ENCODE measurements at regions not wholly inside any gene's neighbourhood (a gene's known extent, or its start where the extent isn't known, plus 50 kb on each side); places are given as distances from the start of the nearest gene placed in this dataset.

- no peak for TF ChIP-seq CTCF (IDR thresholded peaks at IDR 0.05 in 2 of 3, conservative IDR thresholded peaks at IDR 0.05 in 1 of 3; ENCODE audit: borderline replicate concordance in 1 of 3, insufficient read depth in 1 of 3, low read depth in 2 of 3, low read length in 2 of 3)
- no peak for TF ChIP-seq SP1 (IDR thresholded peaks at IDR 0.05; ENCODE audit: low read depth)
- no peak for TF ChIP-seq TCF7L2 (IDR thresholded peaks at IDR 0.05; ENCODE audit: borderline replicate concordance, extremely low read depth, insufficient read depth, insufficient read length)
- TF ChIP-seq POLR2A (IDR thresholded peaks at IDR 0.05; ENCODE audit: borderline replicate concordance, extremely low read depth, insufficient read depth, insufficient read length) = no peak
- no peak for TF ChIP-seq EZH2phosphoT487 (IDR thresholded peaks at IDR 0.05; ENCODE audit: borderline replicate concordance)
Measured at GRCh38 chr9:1882711-1883403, 132.3 kb upstream of the SMARCA2 start.

All from HCT116 (cell line).